Fibroblast of the aortic adventitia (primary cell): ENCODE measurements at regions not wholly inside any gene's neighbourhood (a gene's known extent, or its start where the extent isn't known, plus 50 kb on each side); places are given as distances from the start of the nearest gene placed in this dataset.

Experiments used
- DNase-seq: peaks from one replicate; pipeline ENCODE4 v3.0.0-alpha.2; 2010; ENCODE audit warnings: low read depth
- H3K4me3 ChIP-seq: 2 replicates; pipeline ENCODE4 v1.5.1; 2011; ENCODE audit warnings: low read depth, mild to moderate bottlenecking, control low read depth, low read length, moderate library complexity
- CTCF ChIP-seq: IDR thresholded peaks from 2 replicates; pipeline ENCODE4 v1.5.1; 2011; ENCODE audit warnings: mild to moderate bottlenecking, low read length, control low read depth, inconsistent platforms; ENCODE audit not compliant: insufficient read depth

GRCh38 chr11:87463486-87464102 lies 425.9 kb downstream of the TMEM135 start:
- no peak for DNase-seq
- TF ChIP-seq CTCF, result no peak
- no peak overlapping the region for H3K4me3 ChIP-seq

GRCh38 chr11:87462171-87462570 lies 424.4 kb downstream of the TMEM135 start:
- no peak overlapping the region for H3K4me3 ChIP-seq
- TF ChIP-seq CTCF, result no peak
- no peak for DNase-seq

- no peak overlapping the region for H3K4me3 ChIP-seq
- no peak for DNase-seq
These were observed 423.3 kb downstream of the TMEM135 start for GRCh38 chr11:87460842-87461637.

GRCh38 chr11:87460279-87460678 lies 422.5 kb downstream of the TMEM135 start:
- no peak for TF ChIP-seq CTCF
- H3K4me3 ChIP-seq, result no peak overlapping the region
- DNase-seq, result no peak

More at GRCh38 chr11:87460842-87461637, 423.3 kb downstream of the TMEM135 start:
- TF ChIP-seq CTCF, result no peak

GRCh38 chr11:87459351-87459750 lies 421.6 kb downstream of the TMEM135 start:
- no peak for TF ChIP-seq CTCF
- no peak for DNase-seq
- H3K4me3 ChIP-seq, result no peak overlapping the region

- no peak for TF ChIP-seq CTCF
- no peak overlapping the region for H3K4me3 ChIP-seq
- no peak for DNase-seq
These were observed 418.8 kb downstream of the TMEM135 start for GRCh38 chr11:87456499-87456898.
